ENCODE measurements at regions not wholly inside any gene's neighbourhood (a gene's known extent, or its start where the extent isn't known, plus 50 kb on each side); places are given as distances from the start of the nearest gene placed in this dataset.

DNA sequence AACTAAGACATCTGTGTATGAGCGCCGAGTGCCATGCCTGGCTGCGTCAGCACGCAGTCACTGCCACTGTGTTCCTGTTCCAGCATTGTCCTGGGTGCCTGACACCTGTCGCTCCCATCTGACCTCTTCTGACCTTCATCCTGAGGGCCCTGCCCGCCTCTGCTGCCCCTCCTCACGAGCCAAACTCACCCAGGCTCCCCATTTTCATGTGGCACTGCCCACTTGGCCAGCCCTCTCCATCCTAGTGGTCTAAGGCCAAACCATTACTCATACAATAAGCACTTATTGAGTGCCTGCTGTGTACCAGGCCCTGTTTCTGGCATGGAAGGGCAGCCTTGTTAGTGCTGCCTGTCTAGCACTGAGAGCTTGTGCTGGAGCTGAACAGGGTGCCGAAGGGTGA, 77.2 kb upstream of the PCBD1 start:
- no peak for TF ChIP-seq CTCF (IDR thresholded peaks at IDR 0.05; ENCODE audit: insufficient read depth, low read depth, low read length)
- no peak for DNase-seq (ENCODE audit: low read depth)
- H3K4me3 ChIP-seq (ENCODE audit: low read depth, low read length): no peak overlapping the region

DNA sequence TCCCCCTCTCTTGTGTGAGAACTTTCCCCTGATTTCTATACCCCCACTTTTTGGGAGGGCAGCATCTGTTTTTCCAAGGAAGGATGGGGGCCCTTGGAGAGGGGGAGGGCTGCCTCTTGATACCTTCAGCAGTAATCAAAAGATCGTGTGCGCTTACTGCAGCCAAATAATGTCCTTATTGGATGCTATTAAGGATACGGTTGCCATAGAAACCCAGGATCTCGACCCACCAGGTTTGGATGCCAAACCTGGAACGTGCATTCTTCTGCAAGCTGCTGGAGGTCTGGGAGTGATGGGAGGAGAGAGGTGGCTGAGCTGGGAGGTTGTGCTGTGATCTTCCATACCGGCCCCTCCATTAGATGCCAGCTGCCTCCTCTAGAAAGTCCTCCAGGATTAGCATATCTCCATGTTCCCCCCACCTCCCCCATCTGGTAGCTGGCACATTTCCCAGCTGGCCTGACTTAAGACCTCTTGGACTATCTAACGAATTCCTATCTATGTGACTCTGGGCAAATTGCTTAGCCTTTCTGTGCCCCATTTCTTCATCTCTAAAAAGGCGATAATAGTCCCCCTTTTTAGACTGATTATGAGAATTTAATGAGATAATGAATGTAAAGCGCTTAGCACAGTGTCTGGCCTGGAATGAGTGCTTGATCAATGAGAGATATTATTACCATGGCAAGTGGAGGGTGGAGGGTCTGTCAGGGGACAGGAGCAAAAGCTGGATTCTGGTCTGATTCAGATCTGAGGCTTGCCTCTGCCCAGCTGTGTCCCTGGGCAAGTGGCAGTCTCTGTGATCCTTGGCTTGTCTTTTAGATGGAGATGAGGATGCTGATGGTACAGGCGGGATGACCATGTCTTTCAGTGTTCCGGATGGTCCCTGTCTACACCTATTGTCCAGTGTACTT, 78.5 kb upstream of the PCBD1 start:
- H3K4me3 ChIP-seq (ENCODE audit: low read depth, low read length): no peak overlapping the region
- no peak for DNase-seq (ENCODE audit: low read depth)
- TF ChIP-seq CTCF (IDR thresholded peaks at IDR 0.05; ENCODE audit: insufficient read depth, low read depth, low read length): no peak

- no peak for TF ChIP-seq CTCF (IDR thresholded peaks at IDR 0.05; ENCODE audit: insufficient read depth, low read depth, low read length)
- no peak overlapping the region for H3K4me3 ChIP-seq (ENCODE audit: low read depth, low read length)
- DNase-seq (ENCODE audit: low read depth): no peak
These were observed 79.5 kb upstream of the PCBD1 start for GRCh38 chr10:70967591-70968587.

- DNase-seq (ENCODE audit: low read depth): no peak
- TF ChIP-seq CTCF (IDR thresholded peaks at IDR 0.05; ENCODE audit: insufficient read depth, low read depth, low read length): no peak
- no peak overlapping the region for H3K4me3 ChIP-seq (ENCODE audit: low read depth, low read length)
These were observed 80.8 kb upstream of the PCBD1 start for GRCh38 chr10:70969188-70969587.

DNA sequence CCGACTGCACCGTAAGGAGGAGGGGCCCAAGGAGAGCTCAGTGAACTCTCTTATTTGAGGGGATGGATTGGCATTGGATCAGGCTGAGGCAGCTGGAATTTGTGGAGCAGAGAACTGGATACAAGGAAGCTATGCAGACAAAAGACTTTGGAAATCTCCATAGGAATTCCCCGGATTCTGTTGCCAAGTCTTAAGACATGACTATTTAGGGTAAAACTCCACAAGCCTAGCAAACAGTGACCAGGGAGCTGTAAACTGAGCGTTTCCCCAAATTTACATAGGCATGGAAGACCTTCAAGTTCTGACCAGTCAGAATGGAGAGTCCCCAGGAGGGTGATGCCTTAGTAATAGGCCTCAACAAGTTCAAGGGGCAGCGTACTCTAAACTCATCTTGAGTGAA, 82.5 kb upstream of the PCBD1 start:
- no peak for TF ChIP-seq CTCF (IDR thresholded peaks at IDR 0.05; ENCODE audit: insufficient read depth, low read depth, low read length)
- H3K4me3 ChIP-seq (ENCODE audit: low read depth, low read length): no peak overlapping the region
- DNase-seq (ENCODE audit: low read depth): no peak

DNA sequence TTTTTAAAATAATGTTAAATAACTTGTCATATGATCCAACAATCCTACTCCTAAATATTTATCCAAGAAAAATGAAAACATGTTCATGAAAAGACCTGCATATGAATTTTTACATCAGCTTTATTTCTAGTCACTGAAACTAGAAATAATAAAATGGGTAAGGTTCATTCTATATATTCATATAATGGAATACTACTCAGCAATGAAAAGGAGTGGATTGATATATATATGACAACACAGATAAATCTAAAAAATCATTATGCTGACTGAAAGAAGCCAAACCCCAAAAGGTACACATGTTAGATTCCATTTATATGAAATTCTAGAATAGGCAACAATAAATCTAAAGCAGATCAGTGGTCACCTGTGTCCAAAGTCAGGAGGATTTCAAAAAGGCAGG, 84.9 kb upstream of the PCBD1 start:
- no peak for TF ChIP-seq CTCF (IDR thresholded peaks at IDR 0.05; ENCODE audit: insufficient read depth, low read depth, low read length)
- H3K4me3 ChIP-seq (ENCODE audit: low read depth, low read length): no peak overlapping the region
- no peak for DNase-seq (ENCODE audit: low read depth)

Measured in fibroblast of villous mesenchyme (primary cell).